HCT116 (cell line): ENCODE measurements at regions not wholly inside any gene's neighbourhood (a gene's known extent, or its start where the extent isn't known, plus 50 kb on each side); places are given as distances from the start of the nearest gene placed in this dataset.

Experiments
- ATAC-seq: fragments of 200-7000 bp; cut with Tn5 transposase; 2 replicates; pipeline ENCODE4 v1.9.1; 2020; ENCODE audit warnings: mild to moderate bottlenecking, moderate library complexity
- BruUV-seq: library from RNA; stranded (reverse); fragments of 400-500 nt; replicated peaks from 2 replicates; lab custom pipeline; 2021; lab: Mats Ljungman, UMichigan
- CTCF ChIA-PET: fragments of 300-600 bp; sonication (Branson Sonifier 250); formaldehyde crosslinking; loops from one replicate; lab custom pipeline; 2021; ENCODE audit warnings: antibody characterized with exemption; lab: Charles Lee
- POLR2A ChIA-PET: fragments of 300-600, 350-600 bp; sonication (Branson Sonifier 250); formaldehyde crosslinking; loops from one replicate; lab custom pipeline; 2021; ENCODE audit warnings: antibody characterized with exemption; lab: Charles Lee
- RAD21 ChIA-PET, 2 experiments: fragments of 300-600 bp; sonication (Branson Sonifier 250); formaldehyde crosslinking; loops; one replicate each; lab custom pipeline; 2023; ENCODE audit warnings: low total read pairs in 2 of 2; ENCODE audit not compliant: uncharacterized antibody in 2 of 2, unreplicated experiment in 2 of 2, low non-redundant PET in 1 of 2; lab: Charles Lee
- DNase-seq: peaks from one replicate; pipeline ENCODE4 v3.0.0-alpha.2; 2010; ENCODE audit warnings: low read depth, low spot score
- H2AFZ ChIP-seq: fragments of 200-600 bp; shearing (Covaris generic), sonication (generic); 2 replicates; pipeline ENCODE4 v1.6.1; 2017; ENCODE audit warnings: low read depth, mixed run types, mixed read lengths, antibody characterized with exemption, low read length; ENCODE audit not compliant: poor library complexity, severe bottlenecking
- H3K27ac ChIP-seq: 2 replicates; pipeline ENCODE4 v1.5.1; 2012; ENCODE audit warnings: low read depth, low read length
- H3K27me3 ChIP-seq: fragments of 200-600 bp; sonication (generic); 2 replicates; pipeline ENCODE4 v1.6.1; 2016; ENCODE audit warnings: mixed run types, low read length, mixed read lengths; ENCODE audit not compliant: insufficient read depth
- H3K36me3 ChIP-seq, 2 experiments: fragments of 200-500 bp in 1 of 2; fragments of 200-600 bp in 1 of 2; sonication (Bioruptor generic) in 1 of 2; sonication (generic) in 1 of 2; 2 replicates each; pipeline versions ENCODE4 v1.5.1 to v1.6.1; 2014 to 2016; ENCODE audit warnings: low read length in 2 of 2, inconsistent platforms in 1 of 2, mixed read lengths in 1 of 2, mixed run types in 1 of 2; ENCODE audit not compliant: insufficient read depth in 2 of 2, control insufficient read depth in 1 of 2
- H3K4me1 ChIP-seq, 2 experiments: fragments of 200-600 bp in 1 of 2; sonication (generic) in 1 of 2; 2 replicates each; pipeline versions ENCODE4 v1.5.1 to v1.6.1; 2012 to 2017; ENCODE audit warnings: low read length in 2 of 2, inconsistent platforms in 1 of 2, mild to moderate bottlenecking in 1 of 2, mixed read lengths in 1 of 2, mixed run types in 1 of 2, moderate library complexity in 1 of 2; ENCODE audit not compliant: insufficient read depth in 2 of 2, control insufficient read depth in 1 of 2
- H3K4me2 ChIP-seq: fragments of 200-600 bp; sonication (generic); 2 replicates; pipeline ENCODE4 v1.6.1; 2017; ENCODE audit warnings: mixed run types, low read length, mixed read lengths
- H3K4me3 ChIP-seq, 2 experiments: fragments of 200-600 bp in 1 of 2; sonication (generic) in 1 of 2; replicated peaks in 1 of 2; 2 replicates each; pipeline ENCODE4 v1.5.1; 2011 to 2016; ENCODE audit warnings: low read length in 2 of 2, control low read depth in 1 of 2, low read depth in 1 of 2, mild to moderate bottlenecking in 1 of 2, mixed read lengths in 1 of 2, mixed run types in 1 of 2
- H3K79me2 ChIP-seq: fragments of 200-600 bp; sonication (generic); 2 replicates; pipeline ENCODE4 v1.6.1; 2017; ENCODE audit warnings: mild to moderate bottlenecking, mixed run types, low read length, moderate library complexity, mixed read lengths; ENCODE audit not compliant: insufficient read depth
- H3K9ac ChIP-seq: fragments of 200-600 bp; sonication (generic); 2 replicates; pipeline ENCODE4 v1.6.1; 2016; ENCODE audit warnings: low read length, mixed read lengths
- H3K9me2 ChIP-seq: fragments of 200-600 bp; sonication (generic), shearing (Covaris generic); 2 replicates; pipeline ENCODE4 v1.6.1; 2017; ENCODE audit warnings: mixed run types, mild to moderate bottlenecking, moderate library complexity; ENCODE audit not compliant: insufficient read depth
- H3K9me3 ChIP-seq, 2 experiments: fragments of 200-500 bp in 1 of 2; fragments of 200-600 bp in 1 of 2; sonication (Bioruptor generic) in 1 of 2; sonication (generic) in 1 of 2; 2 replicates each; pipeline ENCODE4 v1.6.1; 2014 to 2017; ENCODE audit warnings: low read length in 2 of 2, mixed read lengths in 2 of 2, inconsistent platforms in 1 of 2, low read depth in 1 of 2, mild to moderate bottlenecking in 1 of 2, mixed run types in 1 of 2, moderate library complexity in 1 of 2; ENCODE audit not compliant: control insufficient read depth in 1 of 2, insufficient read depth in 1 of 2
- H4K20me1 ChIP-seq: fragments of 200-600 bp; sonication (generic), shearing (Covaris generic); 2 replicates; pipeline ENCODE4 v1.6.1; 2017; ENCODE audit warnings: mixed run types, mild to moderate bottlenecking, moderate library complexity; ENCODE audit not compliant: insufficient read depth
- CEBPB ChIP-seq: IDR thresholded peaks from 2 replicates; pipeline ENCODE4 v1.6.1; 2012; ENCODE audit warnings: low read depth
- ELF1 ChIP-seq: IDR thresholded peaks from 2 replicates; pipeline ENCODE4 v1.6.1; 2012; ENCODE audit warnings: low read depth, borderline replicate concordance
- EZH2phosphoT487 ChIP-seq: fragments of 200-600 bp; IDR thresholded peaks from 2 replicates; pipeline ENCODE4 v1.6.1; 2018; ENCODE audit warnings: antibody characterized with exemption, borderline replicate concordance
- POLR2A ChIP-seq: IDR thresholded peaks from 2 replicates; pipeline ENCODE4 v1.7.0; 2011; ENCODE audit warnings: borderline replicate concordance; ENCODE audit not compliant: insufficient read depth, insufficient read length; ENCODE audit errors: extremely low read depth
- RAD21 ChIP-seq: IDR thresholded peaks from 2 replicates; pipeline ENCODE4 v1.6.1; 2012; ENCODE audit warnings: low read depth, mild to moderate bottlenecking
- SIN3A ChIP-seq: IDR thresholded peaks from 2 replicates; pipeline ENCODE4 v1.6.1; 2012; ENCODE audit warnings: low read depth
- SRF ChIP-seq: IDR thresholded peaks from 2 replicates; pipeline ENCODE4 v1.6.1; 2012; ENCODE audit warnings: low read depth
- TCF7L2 ChIP-seq: IDR thresholded peaks from 2 replicates; pipeline ENCODE4 v1.7.0; 2011; ENCODE audit warnings: borderline replicate concordance, inconsistent platforms; ENCODE audit not compliant: insufficient read depth, insufficient read length; ENCODE audit errors: extremely low read depth
- YY1 ChIP-seq: IDR thresholded peaks from 2 replicates; pipeline ENCODE4 v1.6.1; 2011; ENCODE audit warnings: low read length, low read depth, moderate library complexity, mild to moderate bottlenecking; ENCODE audit not compliant: insufficient replicate concordance; ENCODE audit errors: extremely low read depth
- ZFX ChIP-seq: fragments of 450-650 bp; IDR thresholded peaks from 2 replicates; pipeline ENCODE4 v1.6.1; 2017
- ZNF274 ChIP-seq: fragments of 200-500 bp; sonication (Bioruptor generic); IDR thresholded peaks from 2 replicates; pipeline ENCODE4 v1.6.1; 2014; ENCODE audit warnings: mild to moderate bottlenecking, low read depth, low read length, inconsistent platforms
- intact Hi-C: fragments of 100-400 bp; cut with micrococcal nuclease; formaldehyde crosslinking; loops from 2 replicates; pipeline ENCODE4 v1.10.0; 2022
- TF ChIP-seq, protein P1 (sequence below): IDR thresholded peaks from 2 replicates; pipeline ENCODE4 v1.6.1; 2012
- TF ChIP-seq, protein P2 (sequence below): IDR thresholded peaks from 2 replicates; pipeline ENCODE4 v1.6.1; 2011; ENCODE audit warnings: mild to moderate bottlenecking, low read length, moderate library complexity; ENCODE audit not compliant: insufficient replicate concordance; ENCODE audit errors: extremely low read depth
- TF ChIP-seq, protein P3 (sequence below), 3 experiments: fragments of 200-600 bp in 1 of 3; sonication (generic) in 1 of 3; IDR thresholded peaks in 2 of 3; conservative IDR thresholded peaks in 1 of 3; 2 replicates each; pipeline ENCODE4 v1.5.1; 2012 to 2017; ENCODE audit warnings: low read depth in 2 of 3, low read length in 2 of 3, antibody characterized with exemption in 1 of 3, borderline replicate concordance in 1 of 3, control low read depth in 1 of 3, mild to moderate bottlenecking in 1 of 3, mixed read lengths in 1 of 3, mixed run types in 1 of 3, moderate library complexity in 1 of 3; ENCODE audit not compliant: insufficient read depth in 1 of 3
- TF ChIP-seq, protein P4 (sequence below): IDR thresholded peaks from 2 replicates; pipeline ENCODE4 v1.6.1; 2012

DNA sequence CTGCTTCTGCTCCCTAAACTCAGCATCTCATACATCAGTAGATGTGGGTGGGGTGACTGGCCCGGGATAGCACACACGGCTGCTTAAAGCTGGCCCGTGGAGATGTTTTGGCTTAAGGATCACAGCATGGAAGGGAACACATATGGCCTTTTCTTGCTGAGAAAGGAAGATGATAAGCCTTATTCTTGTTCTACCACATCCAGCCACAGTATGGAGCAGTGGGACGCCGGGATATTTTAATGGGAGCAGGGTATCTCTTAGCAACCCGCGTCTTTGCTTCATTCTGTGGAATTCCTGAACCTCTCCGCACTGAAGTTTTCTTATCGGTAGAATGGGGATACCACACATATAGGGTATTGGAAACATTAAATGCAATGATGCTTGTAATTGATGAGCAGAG, 94.1 kb upstream of the PROK2 start (continued):
- TF ChIP-seq ZNF274 (no peak), EZH2phosphoT487 (no peak)
- TF ChIP-seq, all 23 proteins: peak for 0

DNA sequence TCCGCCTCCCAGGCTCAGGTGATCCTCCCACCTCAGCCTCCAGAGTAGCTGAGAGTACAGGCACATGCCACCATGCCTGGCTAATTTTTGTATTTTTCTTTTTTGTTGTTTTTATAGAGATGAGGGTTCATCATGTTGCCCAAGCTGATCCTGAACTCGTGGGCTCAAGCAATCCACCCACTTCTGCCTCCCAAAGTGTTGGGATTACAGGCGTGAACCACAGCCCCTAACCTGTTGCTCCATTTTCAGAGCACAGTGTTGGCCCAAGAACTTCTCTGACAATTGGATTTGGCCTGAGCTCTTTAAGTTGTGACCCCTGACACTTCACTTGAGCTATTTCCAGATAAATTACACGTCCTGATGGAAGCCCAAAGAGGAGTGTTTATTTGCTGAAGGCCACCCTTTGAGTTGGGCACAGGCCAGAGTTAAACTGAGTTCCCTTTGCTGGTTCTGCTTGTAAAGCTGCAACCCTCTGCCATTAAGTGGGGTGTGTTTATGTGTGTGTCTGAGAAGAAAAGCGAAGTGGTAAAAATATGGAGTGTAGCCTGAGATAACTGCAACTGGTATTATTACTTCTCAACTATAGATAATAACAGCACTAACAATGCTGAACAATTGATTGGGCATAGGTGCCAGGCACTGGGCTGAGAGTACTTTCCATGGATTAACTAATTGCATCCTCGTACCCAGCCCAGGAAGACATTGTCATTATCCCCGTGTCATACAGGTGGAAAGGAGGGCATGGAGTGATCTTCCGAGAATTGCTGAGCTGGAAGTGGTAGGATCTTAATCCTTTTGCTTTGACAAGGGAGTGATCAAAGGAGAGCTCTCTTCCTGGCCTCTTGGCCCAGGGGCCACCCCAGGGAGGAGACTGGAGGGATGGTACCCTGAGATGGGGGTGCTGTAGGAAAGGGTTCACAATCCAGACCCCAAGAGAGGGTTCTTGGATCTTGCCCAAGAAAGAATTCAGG, 91.5 kb upstream of the PROK2 start:
- Histone ChIP-seq H4K20me1 (no peaks in the 10 kb centered on the region), H3K27ac (no peak overlapping the region), H3K9me2 (no peaks in the 10 kb centered on the region), H3K4me2 (no peak overlapping the region), H3K4me3 (no peak overlapping the region), H3K9ac (no peak overlapping the region), H3K79me2 (no peaks in the 10 kb centered on the region), H3K27me3 (0 out of 2 replicates have a peak, but pooled peaks cover 9% of the 10 kb centered on the region), H2AFZ (no peak overlapping the region), H3K9me3 (no peaks in the 10 kb centered on the region), H3K36me3 (no peaks in the 10 kb centered on the region), H3K4me1 (no peaks in the 10 kb centered on the region)
- no peak for ATAC-seq
- CTCF ChIA-PET: interaction anchor here (1.0 to 1.2 kb wide), 2 partner anchors 9 to 165 kb away, joined by 4 to 11 read pairs; no protein-coding TSS in a partner anchor
- RAD21 ChIA-PET: no interaction called here
- BruUV-seq: no TSS peak
- intact Hi-C loops: loop anchor here (5.0 kb wide), 1 partner anchor 1211 kb away; no protein-coding TSS in a partner anchor
- DNase-seq: no peak
- POLR2A ChIA-PET: no interaction called here
- TF ChIP-seq RAD21 (no peak), EZH2phosphoT487 (no peak), SIN3A (no peak), YY1 (no peak), POLR2A (no peak), SRF (no peak), ELF1 (no peak), CEBPB (no peak), ZNF274 (no peak), ZFX (no peak), TCF7L2 (no peak)
- TF ChIP-seq, protein P1, sequence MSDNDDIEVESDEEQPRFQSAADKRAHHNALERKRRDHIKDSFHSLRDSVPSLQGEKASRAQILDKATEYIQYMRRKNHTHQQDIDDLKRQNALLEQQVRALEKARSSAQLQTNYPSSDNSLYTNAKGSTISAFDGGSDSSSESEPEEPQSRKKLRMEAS: no peak
- TF ChIP-seq, protein P2, sequence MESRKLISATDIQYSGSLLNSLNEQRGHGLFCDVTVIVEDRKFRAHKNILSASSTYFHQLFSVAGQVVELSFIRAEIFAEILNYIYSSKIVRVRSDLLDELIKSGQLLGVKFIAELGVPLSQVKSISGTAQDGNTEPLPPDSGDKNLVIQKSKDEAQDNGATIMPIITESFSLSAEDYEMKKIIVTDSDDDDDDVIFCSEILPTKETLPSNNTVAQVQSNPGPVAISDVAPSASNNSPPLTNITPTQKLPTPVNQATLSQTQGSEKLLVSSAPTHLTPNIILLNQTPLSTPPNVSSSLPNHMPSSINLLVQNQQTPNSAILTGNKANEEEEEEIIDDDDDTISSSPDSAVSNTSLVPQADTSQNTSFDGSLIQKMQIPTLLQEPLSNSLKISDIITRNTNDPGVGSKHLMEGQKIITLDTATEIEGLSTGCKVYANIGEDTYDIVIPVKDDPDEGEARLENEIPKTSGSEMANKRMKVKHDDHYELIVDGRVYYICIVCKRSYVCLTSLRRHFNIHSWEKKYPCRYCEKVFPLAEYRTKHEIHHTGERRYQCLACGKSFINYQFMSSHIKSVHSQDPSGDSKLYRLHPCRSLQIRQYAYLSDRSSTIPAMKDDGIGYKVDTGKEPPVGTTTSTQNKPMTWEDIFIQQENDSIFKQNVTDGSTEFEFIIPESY: no peak
- TF ChIP-seq, protein P3, sequence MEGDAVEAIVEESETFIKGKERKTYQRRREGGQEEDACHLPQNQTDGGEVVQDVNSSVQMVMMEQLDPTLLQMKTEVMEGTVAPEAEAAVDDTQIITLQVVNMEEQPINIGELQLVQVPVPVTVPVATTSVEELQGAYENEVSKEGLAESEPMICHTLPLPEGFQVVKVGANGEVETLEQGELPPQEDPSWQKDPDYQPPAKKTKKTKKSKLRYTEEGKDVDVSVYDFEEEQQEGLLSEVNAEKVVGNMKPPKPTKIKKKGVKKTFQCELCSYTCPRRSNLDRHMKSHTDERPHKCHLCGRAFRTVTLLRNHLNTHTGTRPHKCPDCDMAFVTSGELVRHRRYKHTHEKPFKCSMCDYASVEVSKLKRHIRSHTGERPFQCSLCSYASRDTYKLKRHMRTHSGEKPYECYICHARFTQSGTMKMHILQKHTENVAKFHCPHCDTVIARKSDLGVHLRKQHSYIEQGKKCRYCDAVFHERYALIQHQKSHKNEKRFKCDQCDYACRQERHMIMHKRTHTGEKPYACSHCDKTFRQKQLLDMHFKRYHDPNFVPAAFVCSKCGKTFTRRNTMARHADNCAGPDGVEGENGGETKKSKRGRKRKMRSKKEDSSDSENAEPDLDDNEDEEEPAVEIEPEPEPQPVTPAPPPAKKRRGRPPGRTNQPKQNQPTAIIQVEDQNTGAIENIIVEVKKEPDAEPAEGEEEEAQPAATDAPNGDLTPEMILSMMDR (IDR thresholded peaks at IDR 0.05 in 2 of 3, conservative IDR thresholded peaks at IDR 0.05 in 1 of 3; ENCODE audit: borderline replicate concordance in 1 of 3, insufficient read depth in 1 of 3, low read depth in 2 of 3, low read length in 2 of 3): no peak
- TF ChIP-seq, protein P4, sequence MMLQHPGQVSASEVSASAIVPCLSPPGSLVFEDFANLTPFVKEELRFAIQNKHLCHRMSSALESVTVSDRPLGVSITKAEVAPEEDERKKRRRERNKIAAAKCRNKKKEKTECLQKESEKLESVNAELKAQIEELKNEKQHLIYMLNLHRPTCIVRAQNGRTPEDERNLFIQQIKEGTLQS: no peak
